Natural killer cell treated with Interleukin-12 subunit alpha and Interleukin-12 subunit beta and Interleukin-15 and Interleukin-18, amount 100 ng/mL, for 72 hours (primary cell): ENCODE measurements at regions not wholly inside any gene's neighbourhood (a gene's known extent, or its start where the extent isn't known, plus 50 kb on each side); places are given as distances from the start of the nearest gene placed in this dataset.

Experiments used
- ATAC-seq, 2 donors: fragments of 150-1000 bp; cut with Tn5 transposase in 1 of 2; sonication (Bioruptor Pico), chemical (Tn5 transposase) in 1 of 2; 2 replicates each; pipeline ENCODE4 v1.10.0; 2021
- DNase-seq: peaks from one replicate; pipeline ENCODE4 v3.0.0; 2022; ENCODE audit warnings: low spot score
- H3K27ac Mint-ChIP-seq, 2 donors: 1 replicate in 1 of 2; 2 replicates in 1 of 2; pipeline ENCODE4 v1.8.0; 2022; ENCODE audit warnings: mixed read lengths in 2 of 2, mild to moderate bottlenecking in 1 of 2, moderate library complexity in 1 of 2
- H3K27me3 Mint-ChIP-seq, 2 donors: 1 replicate in 1 of 2; 2 replicates in 1 of 2; pipeline ENCODE4 v1.8.0; 2022; ENCODE audit warnings: mixed read lengths in 2 of 2
- H3K36me3 Mint-ChIP-seq: one replicate; pipeline ENCODE4 v1.8.0; 2022; ENCODE audit warnings: mixed read lengths
- H3K4me1 Mint-ChIP-seq, 2 donors: 1 replicate in 1 of 2; 2 replicates in 1 of 2; pipeline ENCODE4 v1.8.0; 2022; ENCODE audit warnings: low read depth in 2 of 2, mixed read lengths in 2 of 2, mild to moderate bottlenecking in 1 of 2
- H3K4me3 Mint-ChIP-seq: one replicate; pipeline ENCODE4 v1.8.0; 2022; ENCODE audit warnings: mixed read lengths
- H3K9me3 Mint-ChIP-seq: 2 replicates; pipeline ENCODE4 v1.8.0; 2022; ENCODE audit warnings: mixed read lengths

- ATAC-seq = no peak
- peaks cover 0 to 4% of the 10 kb centered on the region in 2 donors for H3K4me1 Mint-ChIP-seq
- no peak for DNase-seq
- H3K36me3 Mint-ChIP-seq = no peaks in the 10 kb centered on the region
- H3K9me3 Mint-ChIP-seq = peaks cover 5% of the 10 kb centered on the region
- H3K4me3 Mint-ChIP-seq = no peak overlapping the region
- H3K27me3 Mint-ChIP-seq = peaks cover 10 to 15% of the 10 kb centered on the region in 2 donors
- no peak overlapping the region for H3K27ac Mint-ChIP-seq
Observed at GRCh38 chr10:62907470-62908212, 91.5 kb upstream of the EGR2 start.

- H3K27me3 Mint-ChIP-seq = peaks cover 10 to 15% of the 10 kb centered on the region in 2 donors
- H3K4me1 Mint-ChIP-seq = peaks cover 16% of the 10 kb centered on the region in 2 donors
- H3K27ac Mint-ChIP-seq = no peak overlapping the region
- H3K36me3 Mint-ChIP-seq = no peaks in the 10 kb centered on the region
- peaks cover 5% of the 10 kb centered on the region for H3K9me3 Mint-ChIP-seq
- ATAC-seq = no peak
- no peak for DNase-seq
- no peak overlapping the region for H3K4me3 Mint-ChIP-seq
Observed at GRCh38 chr10:62904281-62904875, 88.2 kb upstream of the EGR2 start.

DNA sequence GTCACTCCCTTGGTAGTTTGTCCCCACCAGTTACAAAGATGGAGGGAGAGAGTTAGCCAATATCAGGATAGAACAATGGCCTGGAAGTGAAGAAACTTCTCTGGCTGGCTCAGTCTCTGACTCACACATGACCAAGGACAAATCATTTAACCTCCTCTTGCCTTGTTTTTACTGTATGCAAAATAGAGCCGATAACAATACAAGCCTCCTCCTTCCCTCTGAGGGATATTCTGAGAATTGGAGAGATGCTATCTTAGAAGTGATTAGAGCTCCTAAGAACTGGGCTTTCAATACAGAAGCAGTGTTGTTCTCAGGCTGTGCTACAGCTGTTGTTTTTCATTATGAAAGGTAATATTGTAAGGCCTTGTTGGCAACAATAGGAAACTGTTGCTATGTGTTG, 87.7 kb upstream of the EGR2 start:
- Mint-ChIP-seq H3K27me3 (peaks cover 10 to 15% of the 10 kb centered on the region in 2 donors), H3K9me3 (peaks cover 5% of the 10 kb centered on the region), H3K4me3 (no peak overlapping the region), H3K36me3 (no peaks in the 10 kb centered on the region), H3K4me1 (peaks cover 16% of the 10 kb centered on the region in 2 donors), H3K27ac (no peak overlapping the region)
- DNase-seq = no peak
- no peak for ATAC-seq

- Mint-ChIP-seq H3K27me3 (peaks cover 8 to 10% of the 10 kb centered on the region in 2 donors), H3K4me1 (peaks cover 16% of the 10 kb centered on the region in 2 donors), H3K9me3 (peaks cover 5% of the 10 kb centered on the region), H3K27ac (peak overlapping the region; percentile 54 to 83), H3K4me3 (peak overlapping the region; percentile 51), H3K36me3 (no peaks in the 10 kb centered on the region)
- DNase-seq = no peak
- ATAC-seq = peak; percentile 76 to 85
Observed at GRCh38 chr10:62900829-62901571, 84.8 kb upstream of the EGR2 start.

GRCh38 chr10:62899311-62899710, 83.1 kb upstream of the EGR2 start:
- Mint-ChIP-seq H3K27ac (no peak overlapping the region), H3K4me1 (peaks cover 16% of the 10 kb centered on the region in 2 donors), H3K4me3 (no peak overlapping the region), H3K9me3 (no peaks in the 10 kb centered on the region), H3K36me3 (no peaks in the 10 kb centered on the region), H3K27me3 (no peaks in the 10 kb centered on the region)
- no peak for DNase-seq
- ATAC-seq = no peak

- Mint-ChIP-seq H3K9me3 (no peaks in the 10 kb centered on the region), H3K27ac (no peak overlapping the region), H3K4me1 (peaks cover 0 to under 1% of the 10 kb centered on the region in 2 donors), H3K27me3 (peaks cover 0 to 3% of the 10 kb centered on the region in 2 donors), H3K4me3 (no peak overlapping the region), H3K36me3 (no peaks in the 10 kb centered on the region)
- ATAC-seq (no peak), DNase-seq (no peak)
Observed at GRCh38 chr10:62895063-62895462, 78.9 kb upstream of the EGR2 start.

DNA sequence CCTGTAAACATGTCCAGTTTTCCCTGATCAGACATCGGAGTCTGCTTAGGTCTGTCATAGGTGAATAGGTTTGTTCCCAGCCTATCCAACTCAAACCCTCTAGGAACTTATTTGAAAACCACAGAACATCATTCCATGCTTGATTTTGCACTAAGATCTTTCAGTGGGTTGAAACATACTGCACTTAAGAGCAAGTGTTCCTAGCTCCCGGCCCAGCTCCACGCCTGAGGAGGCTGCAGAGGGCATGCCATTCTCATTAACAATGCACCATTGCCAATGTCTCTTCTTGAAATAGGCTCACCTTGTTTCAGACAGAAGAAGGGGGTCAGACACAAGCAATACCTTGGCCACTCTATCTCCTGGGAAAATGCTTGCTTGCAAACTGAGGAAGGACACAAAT, 78.0 kb upstream of the EGR2 start:
- no peaks in the 10 kb centered on the region for H3K9me3 Mint-ChIP-seq
- H3K4me3 Mint-ChIP-seq = no peak overlapping the region
- peaks cover 8 to 9% of the 10 kb centered on the region in 2 donors for H3K27me3 Mint-ChIP-seq
- no peak for DNase-seq
- no peak for ATAC-seq
- no peaks in the 10 kb centered on the region for H3K36me3 Mint-ChIP-seq
- no peaks in the 10 kb centered on the region for H3K4me1 Mint-ChIP-seq
- no peak overlapping the region for H3K27ac Mint-ChIP-seq

DNA sequence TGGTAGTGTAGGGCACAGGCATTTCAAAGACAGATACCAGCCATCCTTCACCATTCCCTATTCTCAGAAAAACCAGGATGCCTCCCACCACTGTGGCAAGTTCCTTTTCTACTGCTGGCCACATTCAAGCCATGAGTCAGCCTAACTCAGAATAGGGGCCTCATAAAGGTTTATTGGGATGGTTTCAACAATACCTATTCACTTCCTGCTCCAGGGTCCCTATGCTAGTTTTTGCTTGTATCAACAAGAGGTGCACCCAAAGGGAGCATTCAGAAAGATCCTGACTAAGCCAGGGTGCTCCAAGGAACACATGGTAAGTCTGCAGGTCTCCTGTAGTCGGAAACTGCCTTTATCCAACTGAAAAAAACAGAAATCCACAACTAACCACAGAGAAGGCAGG, 76.9 kb upstream of the EGR2 start:
- Mint-ChIP-seq H3K9me3 (no peaks in the 10 kb centered on the region), H3K27me3 (peaks cover 8 to 13% of the 10 kb centered on the region in 2 donors), H3K4me3 (no peak overlapping the region), H3K27ac (no peak overlapping the region), H3K36me3 (no peaks in the 10 kb centered on the region), H3K4me1 (no peaks in the 10 kb centered on the region)
- ATAC-seq = no peak
- no peak for DNase-seq

- H3K36me3 Mint-ChIP-seq = no peaks in the 10 kb centered on the region
- no peak for ATAC-seq
- H3K9me3 Mint-ChIP-seq = no peaks in the 10 kb centered on the region
- H3K27ac Mint-ChIP-seq = no peak overlapping the region
- peaks cover 13% of the 10 kb centered on the region in 2 donors for H3K27me3 Mint-ChIP-seq
- no peak for DNase-seq
- no peak overlapping the region for H3K4me3 Mint-ChIP-seq
- no peaks in the 10 kb centered on the region for H3K4me1 Mint-ChIP-seq
Observed at GRCh38 chr10:62890395-62890794, 74.2 kb upstream of the EGR2 start.

DNA sequence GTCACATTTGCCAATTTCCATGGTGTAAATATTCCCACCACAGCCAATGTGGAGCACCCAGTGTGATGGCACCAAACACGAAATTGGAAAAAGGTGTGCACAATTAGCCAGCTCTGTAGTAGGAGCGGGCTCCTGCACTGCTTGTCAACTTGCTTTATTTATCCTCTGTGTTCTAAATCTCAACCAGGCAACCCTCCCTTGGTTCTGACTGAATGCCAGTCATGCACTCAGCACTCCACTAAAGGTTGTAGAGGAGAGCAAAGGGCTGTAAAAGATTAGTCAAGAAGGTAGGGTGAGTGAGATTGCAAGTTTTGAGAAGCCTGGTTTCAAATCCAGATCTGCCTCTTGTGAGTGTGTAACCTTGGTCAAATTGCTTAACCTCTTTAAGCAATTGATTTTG, 71.5 kb upstream of the EGR2 start:
- H3K27me3 Mint-ChIP-seq = peaks cover 17 to 27% of the 10 kb centered on the region in 2 donors
- no peak overlapping the region for H3K27ac Mint-ChIP-seq
- no peaks in the 10 kb centered on the region for H3K9me3 Mint-ChIP-seq
- no peaks in the 10 kb centered on the region for H3K36me3 Mint-ChIP-seq
- DNase-seq (no peak), ATAC-seq (no peak)
- peaks cover 0 to 3% of the 10 kb centered on the region in 2 donors for H3K4me1 Mint-ChIP-seq
- no peak overlapping the region for H3K4me3 Mint-ChIP-seq

DNA sequence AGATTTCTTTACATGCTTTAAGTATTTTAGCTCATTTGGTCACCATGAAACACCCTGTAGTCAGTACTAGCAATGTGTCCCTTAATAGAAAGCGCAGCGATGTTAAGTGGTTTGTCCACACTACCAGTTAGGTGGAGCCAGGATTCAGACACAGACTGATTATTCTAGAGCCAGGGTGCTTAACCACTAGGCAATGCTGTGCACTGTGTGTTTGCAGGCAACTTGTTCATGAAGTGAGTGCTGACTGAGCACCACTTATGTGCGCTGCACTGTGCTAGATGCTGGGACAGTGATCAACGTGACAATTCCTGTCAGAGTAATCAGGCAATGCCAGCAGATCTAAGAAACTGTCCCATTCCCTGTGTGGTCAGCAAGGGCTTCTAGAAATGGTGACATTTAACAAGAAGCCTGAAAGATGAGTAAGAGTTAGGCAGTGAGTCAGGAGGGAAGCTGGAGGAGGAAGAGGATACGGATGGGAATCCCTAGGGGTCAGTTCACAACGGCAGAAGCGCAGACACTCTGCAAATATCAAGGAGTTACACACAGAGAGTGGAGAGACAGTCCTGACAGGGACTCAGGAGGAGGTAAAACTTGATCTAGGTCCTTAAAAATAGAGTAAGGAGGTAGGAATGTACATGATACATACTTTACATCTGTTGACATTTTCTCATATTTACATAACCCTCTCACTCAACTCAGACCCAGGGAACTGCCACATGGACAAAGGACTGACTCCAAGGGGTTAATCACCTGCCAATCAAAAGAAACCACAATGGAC, 69.7 kb upstream of the EGR2 start:
- ATAC-seq = no peak
- H3K27ac Mint-ChIP-seq = no peak overlapping the region

DNA sequence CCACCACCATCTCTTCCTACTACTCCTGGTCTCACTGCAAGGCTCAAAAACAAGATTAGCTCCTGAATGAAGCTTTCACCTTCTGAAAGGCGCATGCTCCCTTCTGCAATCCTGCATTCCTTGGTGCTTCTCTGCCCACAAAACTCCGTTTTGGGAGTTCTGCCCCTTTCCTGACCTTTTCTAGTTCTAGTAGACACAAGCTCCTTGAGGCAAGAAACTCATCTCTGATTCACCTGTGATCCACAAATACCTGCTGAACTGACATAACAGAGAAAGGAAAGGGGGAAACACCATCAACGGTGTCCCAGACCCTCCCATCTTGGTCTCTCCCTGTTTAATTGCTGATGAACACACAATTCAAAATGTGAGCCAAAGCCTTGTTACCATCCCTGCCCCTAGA, 64.0 kb upstream of the EGR2 start:
- Mint-ChIP-seq H3K36me3 (no peaks in the 10 kb centered on the region), H3K27ac (no peak overlapping the region), H3K9me3 (no peaks in the 10 kb centered on the region), H3K27me3 (peaks cover 8 to 32% of the 10 kb centered on the region in 2 donors), H3K4me1 (peaks cover 0 to 3% of the 10 kb centered on the region in 2 donors), H3K4me3 (no peak overlapping the region)
- ATAC-seq (no peak), DNase-seq (no peak)

More for the DNA sequence above, 69.7 kb upstream of the EGR2 start:
- peaks cover 0 to 3% of the 10 kb centered on the region in 2 donors for H3K4me1 Mint-ChIP-seq
- H3K36me3 Mint-ChIP-seq = no peaks in the 10 kb centered on the region
- no peaks in the 10 kb centered on the region for H3K9me3 Mint-ChIP-seq
- H3K27me3 Mint-ChIP-seq = peaks cover 21 to 34% of the 10 kb centered on the region in 2 donors
- no peak for DNase-seq
- no peak overlapping the region for H3K4me3 Mint-ChIP-seq

DNA sequence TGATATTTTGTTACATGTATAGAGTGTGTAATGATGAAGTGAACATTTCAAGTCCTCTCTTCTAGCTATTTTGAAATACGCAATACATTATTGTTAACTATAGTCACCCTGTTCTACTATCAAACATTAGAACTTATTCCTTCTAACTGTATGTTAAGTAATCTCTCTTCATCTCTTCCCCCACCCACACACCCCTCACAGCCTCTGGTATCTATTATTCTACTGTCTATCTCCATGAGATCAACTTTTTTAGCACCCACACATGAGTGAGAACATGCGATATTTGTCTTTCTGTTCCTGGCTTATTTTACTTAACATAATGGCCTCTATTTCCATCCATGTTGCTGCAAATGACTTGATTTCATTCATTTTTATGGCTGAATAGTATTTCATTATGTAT, 57.7 kb upstream of the EGR2 start:
- peaks cover 3% of the 10 kb centered on the region for H3K9me3 Mint-ChIP-seq
- peaks cover 12 to 15% of the 10 kb centered on the region in 2 donors for H3K27me3 Mint-ChIP-seq
- H3K4me3 Mint-ChIP-seq = no peak overlapping the region
- DNase-seq = no peak
- H3K4me1 Mint-ChIP-seq = peaks cover 0 to 8% of the 10 kb centered on the region in 2 donors
- H3K27ac Mint-ChIP-seq = no peak overlapping the region
- peaks cover 4% of the 10 kb centered on the region for H3K36me3 Mint-ChIP-seq
- no peak for ATAC-seq
